ENCODE measurements at regions not wholly inside any gene's neighbourhood (a gene's known extent, or its start where the extent isn't known, plus 50 kb on each side); places are given as distances from the start of the nearest gene placed in this dataset.

GRCh38 chr9:107815782-107816560 lies 326.4 kb upstream of the KLF4 start:
- no TSS peak for BruUV-seq (replicated peaks)
- in situ Hi-C loops (cut with MboI; ENCODE audit: low sequenced_read_pairs): no loop called here
- TF ChIP-seq RCOR1 (IDR thresholded peaks at IDR 0.05; ENCODE audit: insufficient replicate concordance, low read length): no peak
- no peak for TF ChIP-seq USF2 (IDR thresholded peaks at IDR 0.05; ENCODE audit: low read depth, low read length)
- no peak for TF ChIP-seq BHLHE40 (IDR thresholded peaks at IDR 0.05; ENCODE audit: low read depth, low read length)
- no peak for TF ChIP-seq CTCF (conservative IDR thresholded peaks at IDR 0.05; ENCODE audit: low read depth, low read length)
- TF ChIP-seq MAZ (IDR thresholded peaks at IDR 0.05; ENCODE audit: borderline replicate concordance, low read depth, low read length): no peak
- TF ChIP-seq POLR2A (IDR thresholded peaks at IDR 0.05; ENCODE audit: low read depth, low read length): no peak
- no peak for TF ChIP-seq RFX5 (IDR thresholded peaks at IDR 0.05; ENCODE audit: low read depth, low read length)
- TF ChIP-seq FOS (IDR thresholded peaks at IDR 0.05; ENCODE audit: low read depth, low read length): no peak
- Histone ChIP-seq H4K8ac (ENCODE audit: low read depth in 2 of 2, low read length in 2 of 2) (no peak overlapping the region), H3K9ac (ENCODE audit: low read depth, low read length) (no peak overlapping the region), H3K18ac (ENCODE audit: low read depth, low read length) (no peak overlapping the region), H2AK9ac (replicated peaks; ENCODE audit: low read depth, low read length, poor library complexity) (no peak overlapping the region), H3K14ac (replicated peaks; ENCODE audit: low read depth, low read length) (no peak overlapping the region), H2AK5ac (ENCODE audit: low read depth, low read length) (no peak overlapping the region), H3K23ac (ENCODE audit: low read depth, low read length) (no peak overlapping the region), H3K27ac (ENCODE audit: insufficient read depth, low read length) (no peak overlapping the region), H2BK20ac (ENCODE audit: low read depth, low read length) (no peak overlapping the region), H3K36me3 (ENCODE audit: control insufficient read depth, insufficient read depth, low read length) (no peaks in the 10 kb centered on the region), H4K20me1 (ENCODE audit: insufficient read depth, low read length) (no peaks in the 10 kb centered on the region), H3K9me1 (ENCODE audit: insufficient read depth, low read length) (no peaks in the 10 kb centered on the region), H3K4ac (ENCODE audit: low read depth, low read length) (no peak overlapping the region), H2AFZ (replicated peaks; ENCODE audit: low read length, poor library complexity) (no peak overlapping the region), H4K5ac (ENCODE audit: low read depth, low read length) (no peak overlapping the region), H3K79me1 (ENCODE audit: low read depth in 1 of 2, low read length in 2 of 2) (no peaks in the 10 kb centered on the region), H3K56ac (ENCODE audit: extremely low read depth, insufficient read depth, low read length) (no peak overlapping the region), H3K27me3 (ENCODE audit: control insufficient read depth, insufficient read depth, low read length) (no peaks in the 10 kb centered on the region), H2BK120ac (ENCODE audit: low read depth, low read length) (no peak overlapping the region), H3K4me3 (ENCODE audit: insufficient read depth, low read depth, low read length) (no peak overlapping the region), H2BK5ac (ENCODE audit: low read depth, low read length, poor library complexity, severe bottlenecking) (no peak overlapping the region), H3K9me3 (ENCODE audit: control insufficient read depth, insufficient read depth, low read length) (no peaks in the 10 kb centered on the region), H2BK15ac (ENCODE audit: low read depth, low read length) (no peak overlapping the region), H3K4me2 (ENCODE audit: low read depth, low read length) (no peak overlapping the region), H4K91ac (ENCODE audit: insufficient read depth, low read depth, low read length) (no peak overlapping the region), H3K4me1 (ENCODE audit: control insufficient read depth, insufficient read depth, low read length) (no peaks in the 10 kb centered on the region; the same call in 1 of the 2 replicates)
- CTCF ChIA-PET: interaction anchor here (0.7 kb wide), 1 partner anchor 9 kb away, joined by 3 read pairs; no protein-coding TSS in a partner anchor
- dilution Hi-C loops (cut with HindIII; ENCODE audit: low sequenced_read_pairs, unreplicated experiment): no loop called here
- DNase-seq: no peak
- ATAC-seq (ENCODE audit: low read depth): no peak
- intact Hi-C loops (cut with micrococcal nuclease): loop anchor here (1.0 kb wide), 1 partner anchor 49 kb away; no protein-coding TSS in a partner anchor
- no CpG with 5 or more reads among the region's 6 CpGs for WGBS, 2 experiments (ENCODE audit: extremely low coverage in 2 of 2, insufficient read length in 1 of 2)
- POLR2A ChIA-PET (ENCODE audit: unreplicated experiment): no interaction called here
